ENCODE measurements at regions not wholly inside any gene's neighbourhood (a gene's known extent, or its start where the extent isn't known, plus 50 kb on each side); places are given as distances from the start of the nearest gene placed in this dataset.

GRCh38 chr10:81270051-81270450 lies 604.9 kb upstream of the NRG3 start:
- TF ChIP-seq, protein P1, sequence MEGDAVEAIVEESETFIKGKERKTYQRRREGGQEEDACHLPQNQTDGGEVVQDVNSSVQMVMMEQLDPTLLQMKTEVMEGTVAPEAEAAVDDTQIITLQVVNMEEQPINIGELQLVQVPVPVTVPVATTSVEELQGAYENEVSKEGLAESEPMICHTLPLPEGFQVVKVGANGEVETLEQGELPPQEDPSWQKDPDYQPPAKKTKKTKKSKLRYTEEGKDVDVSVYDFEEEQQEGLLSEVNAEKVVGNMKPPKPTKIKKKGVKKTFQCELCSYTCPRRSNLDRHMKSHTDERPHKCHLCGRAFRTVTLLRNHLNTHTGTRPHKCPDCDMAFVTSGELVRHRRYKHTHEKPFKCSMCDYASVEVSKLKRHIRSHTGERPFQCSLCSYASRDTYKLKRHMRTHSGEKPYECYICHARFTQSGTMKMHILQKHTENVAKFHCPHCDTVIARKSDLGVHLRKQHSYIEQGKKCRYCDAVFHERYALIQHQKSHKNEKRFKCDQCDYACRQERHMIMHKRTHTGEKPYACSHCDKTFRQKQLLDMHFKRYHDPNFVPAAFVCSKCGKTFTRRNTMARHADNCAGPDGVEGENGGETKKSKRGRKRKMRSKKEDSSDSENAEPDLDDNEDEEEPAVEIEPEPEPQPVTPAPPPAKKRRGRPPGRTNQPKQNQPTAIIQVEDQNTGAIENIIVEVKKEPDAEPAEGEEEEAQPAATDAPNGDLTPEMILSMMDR (conservative IDR thresholded peaks at IDR 0.05) = no peak
- Mint-ChIP-seq H3K27me3 (no peaks in the 10 kb centered on the region), H3K4me3 (no peak overlapping the region), H3K27ac (no peak overlapping the region), H3K36me3 (no peaks in the 10 kb centered on the region), H3K9me3 (no peaks in the 10 kb centered on the region), H3K4me1 (ENCODE audit: unreplicated experiment) (no peaks in the 10 kb centered on the region)
- no peak for DNase-seq (ENCODE audit: extremely low spot score, unreplicated experiment)

GRCh38 chr10:81280497-81281479 lies 594.2 kb upstream of the NRG3 start:
- no peaks in the 10 kb centered on the region for H3K27me3 Mint-ChIP-seq
- H3K4me1 Mint-ChIP-seq (ENCODE audit: unreplicated experiment) = no peaks in the 10 kb centered on the region
- H3K9me3 Mint-ChIP-seq = no peaks in the 10 kb centered on the region
- no peaks in the 10 kb centered on the region for H3K36me3 Mint-ChIP-seq
- TF ChIP-seq, protein P1 (conservative IDR thresholded peaks at IDR 0.05) = no peak
- H3K27ac Mint-ChIP-seq = no peak overlapping the region
- no peak overlapping the region for H3K4me3 Mint-ChIP-seq
- no peak for DNase-seq (ENCODE audit: extremely low spot score, unreplicated experiment)

DNA sequence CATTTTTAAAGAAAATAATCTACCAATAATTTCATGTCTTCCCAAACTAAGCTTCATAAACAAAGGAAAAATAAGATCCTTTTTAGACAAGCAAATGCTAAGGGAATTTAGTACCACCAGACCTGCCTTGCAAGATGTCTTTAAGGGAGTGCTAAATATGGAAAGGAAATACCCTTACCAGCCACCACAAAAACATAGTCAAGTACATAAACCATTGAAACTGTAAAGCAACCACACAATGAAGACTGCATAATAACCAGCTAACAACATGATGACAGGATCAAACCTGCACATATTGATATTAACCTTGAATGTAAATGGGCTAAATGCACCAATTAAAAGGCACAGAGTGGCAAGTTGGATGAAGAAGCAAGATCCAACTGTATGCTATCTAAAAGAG lies 586.5 kb upstream of the NRG3 start:
- H3K27ac Mint-ChIP-seq = no peak overlapping the region

GRCh38 chr10:81297292-81297691 lies 577.7 kb upstream of the NRG3 start:
- no peak for DNase-seq (ENCODE audit: extremely low spot score, unreplicated experiment)
- TF ChIP-seq, protein P1 (conservative IDR thresholded peaks at IDR 0.05) = no peak
- no peaks in the 10 kb centered on the region for H3K27me3 Mint-ChIP-seq
- H3K27ac Mint-ChIP-seq = no peak overlapping the region
- H3K4me3 Mint-ChIP-seq = no peak overlapping the region
- H3K4me1 Mint-ChIP-seq (ENCODE audit: unreplicated experiment) = no peaks in the 10 kb centered on the region
- H3K9me3 Mint-ChIP-seq = no peaks in the 10 kb centered on the region
- no peaks in the 10 kb centered on the region for H3K36me3 Mint-ChIP-seq

More for the DNA sequence above, 586.5 kb upstream of the NRG3 start:
- TF ChIP-seq, protein P1 (conservative IDR thresholded peaks at IDR 0.05) = no peak
- DNase-seq (ENCODE audit: extremely low spot score, unreplicated experiment) = no peak
- no peaks in the 10 kb centered on the region for H3K4me1 Mint-ChIP-seq (ENCODE audit: unreplicated experiment)
- no peaks in the 10 kb centered on the region for H3K36me3 Mint-ChIP-seq
- H3K9me3 Mint-ChIP-seq = no peaks in the 10 kb centered on the region
- H3K27me3 Mint-ChIP-seq = no peaks in the 10 kb centered on the region
- H3K4me3 Mint-ChIP-seq = no peak overlapping the region

GRCh38 chr10:81303656-81304055 lies 571.3 kb upstream of the NRG3 start:
- no peak for DNase-seq (ENCODE audit: extremely low spot score, unreplicated experiment)
- Mint-ChIP-seq H3K4me1 (ENCODE audit: unreplicated experiment) (no peaks in the 10 kb centered on the region), H3K9me3 (peaks cover 5% of the 10 kb centered on the region), H3K27me3 (no peaks in the 10 kb centered on the region), H3K27ac (no peak overlapping the region), H3K36me3 (no peaks in the 10 kb centered on the region), H3K4me3 (no peak overlapping the region)
- TF ChIP-seq, protein P1 (conservative IDR thresholded peaks at IDR 0.05) = no peak

Data from type B pancreatic cell (in vitro differentiated cells).